ENCODE measurements at regions not wholly inside any gene's neighbourhood (a gene's known extent, or its start where the extent isn't known, plus 50 kb on each side); places are given as distances from the start of the nearest gene placed in this dataset.

DNA sequence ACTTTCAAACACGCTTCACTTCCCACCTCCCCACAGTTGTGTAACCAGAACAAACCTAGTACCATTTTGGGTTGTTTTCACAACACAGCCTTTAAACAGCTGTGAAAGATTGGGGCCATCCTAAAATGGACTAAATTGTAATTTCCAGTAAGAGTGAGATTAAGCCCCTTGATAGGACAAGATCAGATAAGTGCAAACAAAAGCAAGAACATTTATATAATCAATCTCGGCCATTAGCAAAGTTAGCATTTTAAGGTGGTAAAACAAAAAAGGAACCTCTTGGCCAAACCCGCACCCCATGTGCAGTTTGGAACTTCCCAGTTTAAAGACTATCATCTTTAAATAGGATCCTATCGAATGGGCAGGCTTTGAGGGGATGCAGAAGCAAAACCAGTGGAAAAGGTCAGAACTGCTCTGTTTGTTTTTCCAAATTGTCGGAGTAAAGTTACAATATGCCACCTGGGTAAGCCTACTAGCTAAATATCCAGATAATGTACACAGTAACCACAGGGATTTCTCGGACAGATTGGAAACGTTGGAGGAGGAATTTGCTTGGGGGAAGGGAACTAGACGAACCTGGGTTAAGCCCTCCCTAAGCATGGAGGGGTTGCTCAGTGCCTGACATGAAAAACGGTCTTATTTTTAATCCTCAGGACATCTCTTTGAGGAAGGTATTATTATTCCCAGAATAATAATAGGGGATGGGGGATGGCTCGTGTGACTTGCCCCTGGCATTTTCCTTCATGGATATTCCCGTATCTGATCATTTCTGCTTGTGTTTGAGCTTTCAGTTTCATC lies 159.8 kb upstream of the SALL4 start:
- no peaks in the 10 kb centered on the region for H3K27me3 ChIP-seq (ENCODE audit: insufficient read depth, low read depth, low read length)
- no peak overlapping the region for H3K4me2 ChIP-seq (ENCODE audit: low read length)
- H3F3A ChIP-seq (ENCODE audit: insufficient read depth, low read length, poor library complexity, severe bottlenecking): no peaks in the 10 kb centered on the region
- TF ChIP-seq SMC3 (conservative IDR thresholded peaks at IDR 0.05; ENCODE audit: poor library complexity) (no peak), EZH2 (IDR thresholded peaks at IDR 0.05; ENCODE audit: borderline replicate concordance, insufficient read depth, low read length, poor library complexity, severe bottlenecking) (no peak), TAF1 (IDR thresholded peaks at IDR 0.05; ENCODE audit: low read depth) (no peak), POLR2AphosphoS5 (IDR thresholded peaks at IDR 0.05) (no peak), MXI1 (conservative IDR thresholded peaks at IDR 0.05; ENCODE audit: poor library complexity, severe bottlenecking) (no peak), RAD21 (conservative IDR thresholded peaks at IDR 0.05) (no peak), EP300 (conservative IDR thresholded peaks at IDR 0.05; ENCODE audit: poor library complexity, severe bottlenecking) (no peak)
- TF ChIP-seq, protein P1, sequence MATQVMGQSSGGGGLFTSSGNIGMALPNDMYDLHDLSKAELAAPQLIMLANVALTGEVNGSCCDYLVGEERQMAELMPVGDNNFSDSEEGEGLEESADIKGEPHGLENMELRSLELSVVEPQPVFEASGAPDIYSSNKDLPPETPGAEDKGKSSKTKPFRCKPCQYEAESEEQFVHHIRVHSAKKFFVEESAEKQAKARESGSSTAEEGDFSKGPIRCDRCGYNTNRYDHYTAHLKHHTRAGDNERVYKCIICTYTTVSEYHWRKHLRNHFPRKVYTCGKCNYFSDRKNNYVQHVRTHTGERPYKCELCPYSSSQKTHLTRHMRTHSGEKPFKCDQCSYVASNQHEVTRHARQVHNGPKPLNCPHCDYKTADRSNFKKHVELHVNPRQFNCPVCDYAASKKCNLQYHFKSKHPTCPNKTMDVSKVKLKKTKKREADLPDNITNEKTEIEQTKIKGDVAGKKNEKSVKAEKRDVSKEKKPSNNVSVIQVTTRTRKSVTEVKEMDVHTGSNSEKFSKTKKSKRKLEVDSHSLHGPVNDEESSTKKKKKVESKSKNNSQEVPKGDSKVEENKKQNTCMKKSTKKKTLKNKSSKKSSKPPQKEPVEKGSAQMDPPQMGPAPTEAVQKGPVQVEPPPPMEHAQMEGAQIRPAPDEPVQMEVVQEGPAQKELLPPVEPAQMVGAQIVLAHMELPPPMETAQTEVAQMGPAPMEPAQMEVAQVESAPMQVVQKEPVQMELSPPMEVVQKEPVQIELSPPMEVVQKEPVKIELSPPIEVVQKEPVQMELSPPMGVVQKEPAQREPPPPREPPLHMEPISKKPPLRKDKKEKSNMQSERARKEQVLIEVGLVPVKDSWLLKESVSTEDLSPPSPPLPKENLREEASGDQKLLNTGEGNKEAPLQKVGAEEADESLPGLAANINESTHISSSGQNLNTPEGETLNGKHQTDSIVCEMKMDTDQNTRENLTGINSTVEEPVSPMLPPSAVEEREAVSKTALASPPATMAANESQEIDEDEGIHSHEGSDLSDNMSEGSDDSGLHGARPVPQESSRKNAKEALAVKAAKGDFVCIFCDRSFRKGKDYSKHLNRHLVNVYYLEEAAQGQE (IDR thresholded peaks at IDR 0.05; ENCODE audit: borderline replicate concordance): no peak
- TF ChIP-seq, protein P2, sequence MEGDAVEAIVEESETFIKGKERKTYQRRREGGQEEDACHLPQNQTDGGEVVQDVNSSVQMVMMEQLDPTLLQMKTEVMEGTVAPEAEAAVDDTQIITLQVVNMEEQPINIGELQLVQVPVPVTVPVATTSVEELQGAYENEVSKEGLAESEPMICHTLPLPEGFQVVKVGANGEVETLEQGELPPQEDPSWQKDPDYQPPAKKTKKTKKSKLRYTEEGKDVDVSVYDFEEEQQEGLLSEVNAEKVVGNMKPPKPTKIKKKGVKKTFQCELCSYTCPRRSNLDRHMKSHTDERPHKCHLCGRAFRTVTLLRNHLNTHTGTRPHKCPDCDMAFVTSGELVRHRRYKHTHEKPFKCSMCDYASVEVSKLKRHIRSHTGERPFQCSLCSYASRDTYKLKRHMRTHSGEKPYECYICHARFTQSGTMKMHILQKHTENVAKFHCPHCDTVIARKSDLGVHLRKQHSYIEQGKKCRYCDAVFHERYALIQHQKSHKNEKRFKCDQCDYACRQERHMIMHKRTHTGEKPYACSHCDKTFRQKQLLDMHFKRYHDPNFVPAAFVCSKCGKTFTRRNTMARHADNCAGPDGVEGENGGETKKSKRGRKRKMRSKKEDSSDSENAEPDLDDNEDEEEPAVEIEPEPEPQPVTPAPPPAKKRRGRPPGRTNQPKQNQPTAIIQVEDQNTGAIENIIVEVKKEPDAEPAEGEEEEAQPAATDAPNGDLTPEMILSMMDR (IDR thresholded peaks at IDR 0.05; ENCODE audit: poor library complexity, severe bottlenecking): no peak
- no peaks in the 10 kb centered on the region for H3K36me3 ChIP-seq (ENCODE audit: insufficient read depth, low read length)
- H4K20me1 ChIP-seq (ENCODE audit: insufficient read depth): no peaks in the 10 kb centered on the region
- no peak overlapping the region for H3K27ac ChIP-seq (ENCODE audit: low read length)
- H3K9me2 ChIP-seq (ENCODE audit: insufficient read depth, low read length): no peaks in the 10 kb centered on the region
- no peak overlapping the region for H3K4me3 ChIP-seq (ENCODE audit: low read length)
- H3K79me2 ChIP-seq (replicated peaks; ENCODE audit: insufficient read depth, low read length): no peaks in the 10 kb centered on the region
- H3K9ac ChIP-seq (ENCODE audit: low read length): no peak overlapping the region
- no peaks in the 10 kb centered on the region for H3K9me3 ChIP-seq (ENCODE audit: low read length)
- H2AFZ ChIP-seq (ENCODE audit: low read depth, low read length): no peak overlapping the region

DNA sequence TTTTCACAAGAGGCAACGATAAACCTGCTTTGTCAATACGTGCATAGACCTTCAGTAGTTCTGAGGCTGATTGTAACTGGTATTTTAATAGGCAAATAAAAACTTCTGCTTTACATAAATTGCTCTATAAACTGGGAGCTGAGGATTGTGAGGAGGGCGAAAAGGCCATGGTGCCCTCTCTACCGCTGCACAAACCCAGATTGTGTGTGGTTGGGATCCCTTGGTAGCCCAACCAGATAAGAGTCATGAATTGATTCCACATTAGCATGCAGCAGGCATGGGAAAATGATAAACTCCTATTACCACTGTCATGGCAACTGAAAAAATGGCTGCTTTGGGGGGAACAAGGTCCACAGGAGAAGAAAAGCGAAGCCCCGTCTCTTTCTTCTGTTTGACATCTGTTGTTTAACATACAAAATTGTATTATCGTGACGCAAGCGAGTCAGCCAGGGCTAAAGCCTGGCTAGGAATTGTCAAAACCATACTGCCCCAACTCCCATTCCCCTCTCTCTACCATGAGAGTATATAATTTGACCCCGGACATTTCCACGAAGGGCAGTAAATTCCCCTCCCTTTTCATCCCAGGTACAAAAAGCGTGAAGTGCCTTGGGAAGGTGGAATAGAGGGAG lies 157.8 kb upstream of the SALL4 start:
- Histone ChIP-seq H3K27me3 (ENCODE audit: insufficient read depth, low read depth, low read length) (no peaks in the 10 kb centered on the region), H3K9me3 (ENCODE audit: low read length) (no peaks in the 10 kb centered on the region), H2AFZ (ENCODE audit: low read depth, low read length) (no peak overlapping the region), H3K9ac (ENCODE audit: low read length) (no peak overlapping the region), H3K9me2 (ENCODE audit: insufficient read depth, low read length) (no peaks in the 10 kb centered on the region), H4K20me1 (ENCODE audit: insufficient read depth) (no peaks in the 10 kb centered on the region), H3K79me2 (replicated peaks; ENCODE audit: insufficient read depth, low read length) (no peaks in the 10 kb centered on the region), H3F3A (ENCODE audit: insufficient read depth, low read length, poor library complexity, severe bottlenecking) (no peaks in the 10 kb centered on the region), H3K4me3 (ENCODE audit: low read length) (no peak overlapping the region), H3K4me2 (ENCODE audit: low read length) (no peak overlapping the region), H3K27ac (ENCODE audit: low read length) (no peak overlapping the region), H3K36me3 (ENCODE audit: insufficient read depth, low read length) (no peaks in the 10 kb centered on the region)
- TF ChIP-seq EZH2 (IDR thresholded peaks at IDR 0.05; ENCODE audit: borderline replicate concordance, insufficient read depth, low read length, poor library complexity, severe bottlenecking): no peak
- no peak for TF ChIP-seq SMC3 (conservative IDR thresholded peaks at IDR 0.05; ENCODE audit: poor library complexity)
- no peak for TF ChIP-seq TAF1 (IDR thresholded peaks at IDR 0.05; ENCODE audit: low read depth)
- TF ChIP-seq MXI1 (conservative IDR thresholded peaks at IDR 0.05; ENCODE audit: poor library complexity, severe bottlenecking): no peak
- no peak for TF ChIP-seq RAD21 (conservative IDR thresholded peaks at IDR 0.05)
- no peak for TF ChIP-seq POLR2AphosphoS5 (IDR thresholded peaks at IDR 0.05)
- no peak for TF ChIP-seq EP300 (conservative IDR thresholded peaks at IDR 0.05; ENCODE audit: poor library complexity, severe bottlenecking)
- TF ChIP-seq, protein P2 (IDR thresholded peaks at IDR 0.05; ENCODE audit: poor library complexity, severe bottlenecking): no peak
- TF ChIP-seq, protein P1 (IDR thresholded peaks at IDR 0.05; ENCODE audit: borderline replicate concordance): no peak

Measured in neural cell (in vitro differentiated cells).